Lower lobe of right lung (tissue), 2 donors: ENCODE measurements at regions not wholly inside any gene's neighbourhood (a gene's known extent, or its start where the extent isn't known, plus 50 kb on each side); places are given as distances from the start of the nearest gene placed in this dataset.

Experiments
- ATAC-seq, 2 donors: fragments of 200-7000 bp; cut with Tn5 transposase; one replicate each; pipeline ENCODE4 v1.9.1; 2020 to 2022; ENCODE audit warnings: mild to moderate bottlenecking in 2 of 2, moderate library complexity in 2 of 2
- DNase-seq: peaks from one replicate; pipeline ENCODE4 v3.0.0-alpha.2; 2020
- H3K27ac ChIP-seq: fragments of 200-600 bp; one replicate; pipeline ENCODE4 v1.8.0; 2022
- H3K27me3 ChIP-seq: fragments of 200-600 bp; one replicate; pipeline ENCODE4 v1.8.0; 2022; ENCODE audit warnings: low read depth
- H3K36me3 ChIP-seq: fragments of 200-600 bp; one replicate; pipeline ENCODE4 v1.8.0; 2022; ENCODE audit warnings: mild to moderate bottlenecking
- H3K4me1 ChIP-seq: fragments of 200-600 bp; one replicate; pipeline ENCODE4 v1.8.0; 2022
- H3K4me3 ChIP-seq: fragments of 200-600 bp; one replicate; pipeline ENCODE4 v1.8.0; 2022; ENCODE audit warnings: mild to moderate bottlenecking
- H3K9me3 ChIP-seq: fragments of 200-600 bp; one replicate; pipeline ENCODE4 v1.8.0; 2022
- intact Hi-C: fragments of 100-400 bp; cut with DNase I; formaldehyde crosslinking; loops from one replicate; pipeline ENCODE4 v1.11.0; 2022
- TF ChIP-seq, protein P1 (sequence below): fragments of 200-600 bp; IDR thresholded peaks from one replicate; pipeline ENCODE4 v1.8.0; 2022; ENCODE audit warnings: antibody characterized with exemption, mild to moderate bottlenecking
- donor health status: DM: no; HTN: yes; CAD: no; lungs with severe emphysema.

DNA sequence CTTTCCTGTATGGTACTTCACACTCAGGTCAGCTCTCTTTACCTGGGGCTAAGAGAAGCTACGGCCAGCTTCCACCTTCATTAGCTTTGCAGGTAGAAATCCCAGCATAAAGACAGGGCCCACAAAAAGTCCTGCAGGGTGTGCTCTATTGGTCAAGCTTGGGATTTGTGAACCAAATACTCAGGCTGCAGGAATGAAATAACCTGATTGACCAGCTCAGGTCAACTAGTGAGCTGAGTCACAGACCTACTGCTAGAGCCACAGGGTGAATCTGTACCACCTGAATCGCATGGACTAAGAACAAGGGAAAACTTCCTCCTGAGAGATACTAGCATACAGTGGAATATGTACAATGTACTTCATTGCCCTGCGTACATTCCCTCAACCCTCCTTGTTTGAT lies 172.2 kb downstream of the HHIP start:
- Histone ChIP-seq H3K9me3 (no peaks in the 10 kb centered on the region), H3K4me3 (no peak overlapping the region), H3K4me1 (no peaks in the 10 kb centered on the region), H3K27me3 (no peaks in the 10 kb centered on the region), H3K36me3 (no peaks in the 10 kb centered on the region), H3K27ac (no peak overlapping the region)
- TF ChIP-seq, protein P1, sequence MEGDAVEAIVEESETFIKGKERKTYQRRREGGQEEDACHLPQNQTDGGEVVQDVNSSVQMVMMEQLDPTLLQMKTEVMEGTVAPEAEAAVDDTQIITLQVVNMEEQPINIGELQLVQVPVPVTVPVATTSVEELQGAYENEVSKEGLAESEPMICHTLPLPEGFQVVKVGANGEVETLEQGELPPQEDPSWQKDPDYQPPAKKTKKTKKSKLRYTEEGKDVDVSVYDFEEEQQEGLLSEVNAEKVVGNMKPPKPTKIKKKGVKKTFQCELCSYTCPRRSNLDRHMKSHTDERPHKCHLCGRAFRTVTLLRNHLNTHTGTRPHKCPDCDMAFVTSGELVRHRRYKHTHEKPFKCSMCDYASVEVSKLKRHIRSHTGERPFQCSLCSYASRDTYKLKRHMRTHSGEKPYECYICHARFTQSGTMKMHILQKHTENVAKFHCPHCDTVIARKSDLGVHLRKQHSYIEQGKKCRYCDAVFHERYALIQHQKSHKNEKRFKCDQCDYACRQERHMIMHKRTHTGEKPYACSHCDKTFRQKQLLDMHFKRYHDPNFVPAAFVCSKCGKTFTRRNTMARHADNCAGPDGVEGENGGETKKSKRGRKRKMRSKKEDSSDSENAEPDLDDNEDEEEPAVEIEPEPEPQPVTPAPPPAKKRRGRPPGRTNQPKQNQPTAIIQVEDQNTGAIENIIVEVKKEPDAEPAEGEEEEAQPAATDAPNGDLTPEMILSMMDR: no peak
- ATAC-seq (no peak), DNase-seq (no peak)
- intact Hi-C loops: no loop called here

DNA sequence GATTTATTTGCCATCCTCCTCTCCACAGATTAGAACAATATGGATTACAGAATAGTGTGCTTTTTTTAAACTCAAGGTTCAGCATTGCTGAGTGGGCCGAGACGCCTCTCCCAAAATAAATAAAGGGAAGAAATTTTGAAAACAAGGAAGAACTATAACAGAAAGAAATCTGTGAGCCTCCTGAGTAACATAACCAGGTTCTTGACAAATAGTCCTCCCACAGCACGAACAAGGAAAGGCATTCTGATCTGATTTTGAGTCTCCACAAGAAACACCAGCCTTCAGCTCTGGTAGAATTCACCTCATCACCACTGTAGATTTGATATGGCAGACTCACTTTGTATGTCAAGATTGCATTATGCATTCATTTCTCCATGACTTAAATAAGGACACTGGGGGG lies 173.6 kb downstream of the HHIP start:
- no peak for DNase-seq
- no peak overlapping the region for H3K27ac ChIP-seq
- no peak overlapping the region for H3K4me3 ChIP-seq
- TF ChIP-seq, protein P1: no peak
- H3K4me1 ChIP-seq: no peaks in the 10 kb centered on the region
- no peaks in the 10 kb centered on the region for H3K36me3 ChIP-seq
- ATAC-seq: no peak
- no peaks in the 10 kb centered on the region for H3K27me3 ChIP-seq
- no peaks in the 10 kb centered on the region for H3K9me3 ChIP-seq
- intact Hi-C loops: no loop called here

DNA sequence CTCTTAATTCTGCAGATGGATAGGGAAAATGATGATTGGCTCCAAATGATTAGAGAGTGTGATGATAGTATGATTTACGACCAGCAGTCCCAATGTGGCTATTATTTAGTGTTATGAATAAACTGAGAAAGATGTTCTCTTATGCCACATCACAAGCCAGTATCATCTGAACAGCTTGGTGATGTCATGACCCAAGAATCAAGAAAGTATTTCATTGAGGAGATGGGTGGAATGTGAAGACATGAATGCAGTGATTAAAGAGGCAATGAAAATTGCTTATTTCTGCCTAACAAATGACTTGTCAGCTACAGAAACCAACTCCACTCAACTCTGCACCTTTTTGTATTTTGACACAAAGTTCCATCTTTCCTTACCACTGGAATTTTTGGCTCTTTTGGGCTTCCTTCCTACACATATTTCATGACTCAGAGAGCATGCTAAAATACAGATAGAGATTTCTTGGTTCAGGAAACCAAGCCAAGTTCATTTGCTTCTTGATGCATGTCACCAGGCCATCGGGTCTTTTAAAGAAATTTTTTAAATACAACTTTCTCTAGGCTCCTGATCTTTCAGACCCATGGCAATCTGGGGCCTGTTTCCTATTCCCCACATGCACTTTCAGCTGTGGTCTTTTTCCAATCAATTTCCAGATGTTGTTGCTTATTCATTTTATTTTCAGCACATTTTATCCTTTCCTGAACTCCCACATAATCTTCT lies 174.2 kb downstream of the HHIP start:
- ATAC-seq (no peak), DNase-seq (no peak)
- H3K4me3 ChIP-seq: no peak overlapping the region
- no peaks in the 10 kb centered on the region for H3K9me3 ChIP-seq
- TF ChIP-seq, protein P1: no peak
- H3K4me1 ChIP-seq: no peaks in the 10 kb centered on the region
- no peaks in the 10 kb centered on the region for H3K27me3 ChIP-seq
- intact Hi-C loops: no loop called here
- H3K27ac ChIP-seq: no peak overlapping the region
- H3K36me3 ChIP-seq: no peaks in the 10 kb centered on the region

DNA sequence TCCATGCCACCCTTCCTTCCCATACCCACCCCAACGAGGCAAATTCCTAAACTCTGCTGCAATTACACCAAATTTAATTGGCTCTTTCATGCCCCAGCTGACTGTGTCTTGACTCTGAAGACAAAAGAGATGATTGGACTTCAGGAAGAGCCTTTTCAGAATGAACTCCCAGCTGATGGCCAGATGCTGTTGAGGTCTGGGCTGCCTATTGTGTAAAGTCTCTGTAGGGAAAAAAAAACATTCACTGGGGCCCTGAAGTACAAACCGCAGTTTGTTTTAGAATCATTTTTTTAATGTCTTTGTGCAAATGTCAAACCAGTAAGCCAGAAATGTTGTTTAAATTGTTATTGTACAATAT lies 174.8 kb downstream of the HHIP start:
- Histone ChIP-seq H3K27ac (no peak overlapping the region), H3K36me3 (no peaks in the 10 kb centered on the region), H3K4me1 (no peaks in the 10 kb centered on the region), H3K4me3 (no peak overlapping the region), H3K27me3 (no peaks in the 10 kb centered on the region), H3K9me3 (no peaks in the 10 kb centered on the region)
- no peak for DNase-seq
- no peak for ATAC-seq
- intact Hi-C loops: no loop called here
- TF ChIP-seq, protein P1: no peak

DNA sequence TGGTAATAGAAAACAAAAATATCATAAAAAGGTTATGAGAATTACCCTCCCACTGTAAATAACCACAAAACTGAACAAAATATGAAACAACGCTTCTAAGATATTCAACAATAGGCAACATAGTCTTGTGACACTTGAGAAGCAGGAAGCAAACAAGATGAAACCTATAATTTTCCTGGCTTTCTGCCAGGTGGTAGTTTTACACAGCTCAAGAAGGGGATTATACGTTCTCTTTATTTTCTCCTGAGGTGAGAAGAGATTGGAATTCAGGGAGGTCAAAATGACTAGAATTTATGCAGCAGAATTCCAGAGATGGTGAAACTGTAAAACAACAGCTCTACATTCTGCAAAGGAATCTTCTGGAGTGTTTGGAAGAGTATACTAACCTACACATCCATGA lies 186.0 kb downstream of the HHIP start:
- Histone ChIP-seq H3K9me3 (no peaks in the 10 kb centered on the region), H3K27me3 (no peaks in the 10 kb centered on the region), H3K36me3 (no peaks in the 10 kb centered on the region), H3K4me1 (no peaks in the 10 kb centered on the region), H3K4me3 (no peak overlapping the region), H3K27ac (no peak overlapping the region)
- intact Hi-C loops: no loop called here
- TF ChIP-seq, protein P1: no peak
- DNase-seq: no peak
- no peak for ATAC-seq

DNA sequence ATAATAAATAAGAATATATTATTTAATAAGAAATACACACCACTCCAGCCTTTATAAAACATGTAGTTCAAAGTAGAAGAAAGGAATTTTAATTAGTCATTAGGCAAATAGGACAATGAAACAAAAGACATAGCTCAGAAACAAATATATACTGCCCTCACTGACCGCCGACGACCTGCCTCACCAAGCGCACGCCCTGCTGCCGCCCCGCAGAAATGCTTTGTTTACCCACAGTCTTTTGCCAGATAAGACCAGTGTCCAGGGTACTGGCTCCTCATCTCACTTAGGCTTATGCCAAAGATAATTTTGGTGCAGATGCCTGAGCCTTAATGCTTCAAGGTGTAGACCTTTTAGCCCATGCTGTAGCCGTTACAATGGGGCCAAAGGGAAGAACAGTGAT lies 199.5 kb downstream of the HHIP start:
- ATAC-seq: no peak
- no peak for DNase-seq

More for the DNA sequence above, 199.5 kb downstream of the HHIP start:
- intact Hi-C loops: no loop called here
- H3K4me3 ChIP-seq: no peak overlapping the region
- H3K27me3 ChIP-seq: no peaks in the 10 kb centered on the region
- H3K27ac ChIP-seq: no peak overlapping the region
- TF ChIP-seq, protein P1: no peak
- no peaks in the 10 kb centered on the region for H3K4me1 ChIP-seq
- peaks cover 16% of the 10 kb centered on the region for H3K9me3 ChIP-seq
- H3K36me3 ChIP-seq: no peaks in the 10 kb centered on the region
